Stimulated activated CD4-positive, alpha-beta T cell treated with anti-CD3 and anti-CD28 coated beads, Interleukin-2, amount 100 ng/mL, for 24 hours (primary cell): ENCODE measurements at regions not wholly inside any gene's neighbourhood (a gene's known extent, or its start where the extent isn't known, plus 50 kb on each side); places are given as distances from the start of the nearest gene placed in this dataset.

ENCODE experiments used
- DNase-seq, 2 donors: peaks; one replicate each; pipeline ENCODE4 v3.0.0-alpha.2; 2020

DNA sequence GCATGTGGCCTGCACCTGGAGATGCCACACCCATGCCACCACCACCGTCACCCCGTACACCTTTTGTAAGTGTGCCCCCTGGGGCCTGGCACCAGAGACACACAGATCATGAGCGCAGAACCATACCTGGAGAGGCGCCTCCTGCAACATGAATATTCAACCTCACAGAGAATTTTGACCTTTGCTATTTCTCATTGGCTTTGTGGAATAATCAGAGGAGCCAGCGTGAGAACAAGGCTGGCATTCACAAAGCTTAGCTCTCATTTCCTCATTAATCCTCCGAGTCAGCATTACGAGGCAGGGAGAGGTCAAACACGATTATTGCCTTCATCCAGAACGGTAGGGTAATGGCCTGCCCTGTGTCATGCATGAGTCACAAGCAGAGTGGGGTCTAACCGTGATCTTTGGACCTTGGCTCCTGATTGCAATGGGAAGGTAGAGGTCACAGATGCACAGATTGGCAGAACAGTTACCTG, 73.0 kb upstream of the POMGNT2 start:
- DNase-seq = no peak

DNA sequence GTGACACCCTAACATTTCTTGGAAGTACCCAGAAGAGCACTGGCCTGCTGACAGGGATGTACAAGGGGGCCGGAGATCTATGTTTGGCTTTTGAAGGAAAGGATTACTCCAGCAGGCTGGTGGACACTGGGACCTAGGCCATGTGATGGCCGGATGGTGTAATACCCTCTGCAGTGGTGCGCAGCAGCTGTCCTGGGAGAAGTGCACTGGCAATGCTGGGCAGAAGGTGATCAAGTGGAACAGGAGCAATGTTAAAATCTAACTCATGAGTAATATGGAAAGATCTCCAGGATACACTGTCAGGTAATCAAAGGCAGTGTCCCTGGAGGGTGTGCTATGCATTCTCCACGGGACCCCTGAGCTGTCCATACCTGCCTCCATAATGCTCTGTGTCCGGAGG, 71.2 kb upstream of the POMGNT2 start:
- no peak for DNase-seq

DNA sequence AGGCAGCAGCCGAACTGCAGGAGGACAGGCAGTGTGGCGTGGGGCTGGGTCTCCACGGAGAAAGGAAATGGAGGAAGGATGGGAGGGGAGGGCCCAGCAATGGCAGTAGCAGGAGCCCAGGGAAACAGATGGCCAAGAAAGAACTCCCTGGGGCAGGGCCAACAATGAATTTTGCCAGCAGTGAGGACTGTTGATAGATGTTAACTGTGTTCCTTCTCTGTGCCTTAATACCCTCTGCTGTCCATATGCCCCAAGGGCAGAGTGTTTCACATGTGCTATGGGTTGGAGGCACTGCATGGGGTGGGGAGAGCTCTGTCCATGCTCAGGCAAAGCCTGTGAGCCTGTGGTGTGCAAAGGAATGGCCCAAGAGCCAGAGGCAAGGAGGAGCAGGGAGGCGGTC, 70.8 kb upstream of the POMGNT2 start:
- DNase-seq = no peak

DNA sequence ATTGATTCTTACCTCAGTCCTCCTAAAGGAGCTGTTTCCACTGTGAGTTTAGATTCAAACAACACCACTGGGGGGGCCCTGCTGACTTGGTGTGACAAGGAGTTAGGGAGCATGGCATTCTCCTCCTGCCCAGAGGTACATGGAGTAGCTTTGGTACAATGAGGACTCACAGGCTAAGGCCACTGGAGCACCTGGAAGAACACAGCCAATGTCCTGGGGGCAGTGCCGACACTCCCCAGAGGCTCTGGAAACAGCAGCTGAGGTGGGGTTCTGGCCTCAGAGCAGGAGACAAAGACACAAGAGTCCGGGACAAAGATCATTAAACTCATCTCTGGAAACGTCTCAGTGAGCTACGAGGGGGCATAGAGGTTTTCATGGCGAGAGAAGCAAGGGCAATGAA, 69.7 kb upstream of the POMGNT2 start:
- DNase-seq = no peak

DNA sequence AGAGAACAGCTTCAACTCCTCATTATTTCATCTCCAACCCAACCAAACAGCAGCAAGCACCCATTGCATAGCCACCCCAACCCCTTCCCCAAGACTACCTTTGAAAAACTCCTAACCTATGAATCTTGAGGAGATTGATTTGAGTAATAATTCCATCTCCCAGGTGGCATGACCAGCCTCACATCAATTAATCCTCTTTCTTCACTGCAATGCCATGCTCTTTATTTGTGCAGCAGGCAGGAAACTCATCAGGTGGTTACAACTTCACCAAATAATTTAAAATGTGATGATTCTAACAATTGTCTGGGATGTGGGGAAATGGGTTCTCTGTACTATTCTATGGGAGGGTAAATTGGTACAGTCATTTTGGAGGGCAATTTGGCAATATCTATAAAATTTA, 68.1 kb upstream of the POMGNT2 start:
- no peak for DNase-seq

DNA sequence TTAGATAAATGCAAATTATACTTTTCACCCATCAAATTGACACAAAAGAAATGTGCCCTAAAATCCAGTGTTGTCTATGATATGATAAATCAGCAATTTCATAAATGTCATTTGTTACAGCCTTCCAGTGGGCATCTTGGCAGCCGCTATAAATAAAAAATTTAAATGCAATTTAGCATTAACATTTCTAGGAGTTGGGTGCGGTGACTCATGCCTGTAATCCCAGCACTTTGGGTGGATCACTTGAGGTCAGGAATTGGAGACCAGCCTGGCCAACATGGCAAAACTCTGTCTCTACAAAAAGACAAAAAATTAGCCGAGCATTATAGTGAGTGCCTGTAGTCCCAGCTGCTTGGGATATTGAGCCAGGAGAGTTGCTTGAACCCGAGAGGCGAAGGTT, 65.9 kb upstream of the POMGNT2 start:
- DNase-seq = no peak

DNA sequence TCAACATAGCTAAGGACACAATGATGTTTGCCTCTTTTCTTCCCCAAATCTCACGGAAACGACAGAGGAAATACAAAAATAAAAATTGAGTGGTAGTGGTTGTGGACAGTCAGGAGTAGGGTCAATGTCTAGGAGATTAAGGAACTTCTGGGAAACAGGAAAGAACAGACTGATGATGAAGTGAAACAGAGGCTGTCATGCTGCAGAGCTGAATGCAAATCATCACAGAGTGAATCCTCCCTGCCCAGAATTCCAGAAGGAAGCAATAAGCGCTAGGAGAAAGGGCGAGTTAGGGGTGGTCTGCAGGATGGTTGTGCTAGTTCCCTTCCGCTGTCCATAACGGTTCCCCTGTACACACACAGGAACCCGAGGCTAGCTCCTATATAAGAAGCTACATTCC, 64.7 kb upstream of the POMGNT2 start:
- DNase-seq = no peak

DNA sequence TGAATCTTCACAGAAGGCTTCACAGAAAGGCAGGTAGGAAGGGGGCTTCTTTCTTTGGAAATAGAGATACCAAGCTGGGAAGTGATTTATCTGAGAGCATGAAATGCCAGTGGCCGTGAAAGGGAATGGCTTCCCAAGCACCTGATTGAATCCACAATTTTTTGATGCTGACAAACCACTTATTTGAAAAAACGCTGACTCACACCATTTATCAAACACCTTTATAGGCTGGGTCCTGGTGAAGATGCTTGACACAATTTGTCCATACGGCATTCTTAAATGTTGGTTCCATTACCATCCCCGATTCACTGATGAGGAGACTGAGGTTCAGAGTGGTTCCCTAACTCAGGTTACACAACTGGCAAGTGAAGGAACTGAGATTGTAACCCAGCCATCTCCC, 64.1 kb upstream of the POMGNT2 start:
- no peak for DNase-seq

DNA sequence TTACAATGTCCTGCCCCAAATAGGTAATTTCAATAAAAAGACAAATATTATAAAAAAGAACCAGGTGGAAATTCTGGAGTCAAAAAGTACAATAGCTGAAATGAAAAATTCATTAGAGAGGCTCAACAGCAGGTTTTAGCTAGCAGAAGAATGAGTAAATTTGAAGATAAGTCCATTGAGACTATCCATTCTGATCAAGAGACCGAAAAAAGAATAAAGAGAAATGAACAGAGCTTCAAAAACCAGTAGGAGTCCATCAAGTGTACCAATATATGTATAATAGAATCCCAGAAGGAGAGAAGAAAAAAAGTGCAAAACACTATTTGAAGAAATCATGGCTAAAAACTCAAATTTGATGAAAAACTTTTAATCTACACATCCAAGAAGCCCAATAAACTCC, 60.5 kb upstream of the POMGNT2 start:
- DNase-seq = no peak

DNA sequence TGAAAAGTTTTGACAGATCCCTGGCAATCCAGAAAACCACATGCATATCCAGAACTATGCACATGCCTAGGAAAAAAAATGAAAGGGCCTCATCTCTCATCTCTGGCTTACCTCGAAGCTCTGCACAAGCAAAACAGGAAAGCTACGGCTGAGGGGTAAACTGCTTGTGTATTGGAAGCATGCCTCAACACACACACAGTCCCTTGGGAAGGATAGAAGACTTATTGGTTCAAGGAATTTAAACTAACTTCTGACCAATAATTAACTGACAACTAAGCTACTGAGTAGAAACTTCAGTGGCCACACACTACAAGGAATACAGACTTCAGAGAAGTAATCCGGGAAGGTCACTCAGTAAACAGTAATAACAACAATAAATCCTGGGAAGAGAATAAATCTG, 59.9 kb upstream of the POMGNT2 start:
- no peak for DNase-seq

DNA sequence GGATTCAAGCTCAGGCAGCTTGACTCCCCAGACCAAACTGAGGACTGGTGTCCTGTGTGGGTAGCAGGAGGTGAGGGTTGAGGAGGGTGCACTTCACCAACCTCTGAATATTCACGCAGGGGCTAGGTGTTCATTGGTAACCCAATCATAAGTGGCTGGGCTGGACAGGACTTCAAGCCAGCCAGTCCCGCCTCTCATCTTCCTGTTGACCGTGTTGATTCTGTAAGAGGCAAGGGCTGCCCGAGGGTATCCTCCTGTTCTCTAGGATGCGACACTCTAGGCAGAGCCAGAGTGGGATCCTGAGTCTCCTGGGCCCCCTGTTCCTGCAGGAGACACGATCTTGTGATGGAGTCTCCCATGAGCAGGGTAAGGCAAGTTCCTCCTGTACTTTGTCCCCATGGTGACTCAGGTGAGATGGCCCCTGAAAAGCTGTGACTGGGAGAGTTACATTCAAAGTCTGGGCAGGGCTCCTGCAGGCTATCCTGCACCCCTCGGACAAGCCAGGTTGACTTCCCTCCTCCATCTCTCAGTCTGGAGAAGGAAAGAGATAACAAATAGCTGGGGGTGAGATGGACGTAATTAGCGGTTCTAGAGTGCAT, 58.1 kb upstream of the POMGNT2 start:
- DNase-seq = no peak

DNA sequence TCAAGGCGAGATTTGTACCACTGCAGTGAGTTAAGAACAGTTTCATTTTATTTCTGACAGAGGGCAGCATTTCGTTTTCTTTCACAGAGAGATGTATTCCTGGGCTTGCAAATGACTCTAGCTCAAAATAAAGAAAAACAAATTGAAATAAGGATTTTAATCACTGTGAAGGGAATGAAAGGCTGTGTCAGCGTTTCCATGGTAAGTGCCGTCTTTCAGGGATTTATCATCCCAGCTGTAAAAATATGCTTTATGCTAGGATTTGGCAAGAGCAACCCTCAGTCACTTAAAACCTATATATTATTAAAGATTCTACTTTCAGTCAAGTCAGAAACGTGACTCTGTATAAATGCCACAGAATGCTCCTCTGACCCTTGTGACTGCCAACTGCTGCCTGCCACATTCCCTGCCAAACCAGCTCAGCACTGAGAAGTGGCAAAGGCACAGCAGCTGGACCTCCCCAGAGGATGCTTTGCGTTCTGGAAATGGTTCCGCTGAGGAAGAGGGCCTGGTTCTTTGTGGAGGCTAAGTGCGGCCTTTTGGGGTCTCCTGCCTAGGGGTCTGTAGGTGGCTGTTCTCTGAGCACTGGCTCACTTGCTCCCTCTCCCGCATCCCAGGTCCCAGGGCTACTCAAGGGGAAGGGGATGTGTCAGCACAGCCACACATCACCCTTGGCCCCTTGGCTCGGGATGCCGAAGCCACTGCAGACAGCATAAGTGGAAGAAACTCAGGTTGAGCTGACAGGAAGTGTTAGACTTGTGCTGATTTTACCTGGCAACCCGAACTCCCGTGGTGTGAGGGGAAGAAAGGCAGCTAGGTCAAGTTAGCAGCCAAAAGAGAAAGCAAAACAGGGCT, 56.6 kb upstream of the POMGNT2 start:
- DNase-seq = peak in 1 of 2 donors; percentile 16

DNA sequence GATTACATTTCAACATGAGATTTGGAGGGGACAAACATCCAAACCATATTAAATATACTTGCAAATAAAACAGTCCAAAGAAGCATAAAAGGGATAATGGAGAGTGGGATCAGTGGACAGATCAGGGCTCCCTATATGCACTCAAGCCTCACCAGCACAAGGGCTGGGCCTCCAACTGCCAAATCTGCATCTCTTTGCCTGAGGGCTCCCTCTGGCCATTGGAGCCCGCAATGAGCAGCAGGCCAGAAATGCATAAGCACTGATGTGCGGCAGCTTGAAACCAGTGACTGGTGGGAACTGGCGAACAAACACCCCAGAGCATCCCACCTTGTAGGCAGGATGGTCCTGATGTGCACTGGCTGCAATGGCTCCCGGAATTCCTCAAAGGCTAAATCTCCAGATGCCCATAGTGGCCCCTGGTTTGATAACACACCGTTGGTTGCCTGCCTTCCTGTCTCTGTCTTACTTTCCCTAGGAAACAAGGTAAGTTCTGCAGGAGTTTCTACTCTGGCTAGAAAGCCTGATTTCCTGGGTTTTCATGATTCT, 55.9 kb upstream of the POMGNT2 start:
- DNase-seq = no peak

DNA sequence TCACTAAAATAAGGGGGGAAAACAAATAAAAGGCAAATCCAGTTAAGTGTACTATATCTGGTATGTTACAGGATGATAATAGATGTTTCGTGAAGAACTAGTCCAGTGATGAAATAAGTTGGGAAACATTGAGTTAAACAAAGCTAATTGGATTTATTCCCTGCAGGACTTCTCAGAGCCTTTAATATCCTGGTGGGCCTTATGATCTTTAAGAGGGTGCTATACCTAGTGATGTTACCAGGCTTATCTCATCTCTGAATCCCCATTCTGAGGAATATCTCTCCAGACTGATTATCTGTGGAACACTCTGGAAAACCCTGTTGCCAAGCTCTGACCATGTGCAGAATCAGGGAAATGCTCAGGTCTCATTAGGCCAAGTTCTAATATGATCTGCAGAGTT, 54.8 kb upstream of the POMGNT2 start:
- DNase-seq = no peak

DNA sequence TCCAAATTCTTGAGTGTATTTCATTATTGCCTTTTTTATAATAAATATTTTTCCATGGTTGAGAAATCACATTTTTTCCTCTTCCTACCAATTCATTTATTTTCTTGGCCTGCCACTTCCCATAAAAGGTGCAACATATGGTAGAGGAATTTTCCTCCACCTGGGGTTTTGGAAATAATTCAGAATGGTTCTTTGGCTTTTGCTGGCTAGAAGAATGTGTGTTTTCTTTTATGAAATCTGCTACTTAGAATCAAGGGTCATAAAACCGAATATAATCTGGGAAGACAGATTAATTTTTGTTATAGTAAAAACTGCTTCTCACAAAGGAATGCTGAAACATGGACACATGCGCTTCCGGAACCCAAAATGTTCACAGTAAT, 54.0 kb upstream of the POMGNT2 start:
- DNase-seq = no peak

DNA sequence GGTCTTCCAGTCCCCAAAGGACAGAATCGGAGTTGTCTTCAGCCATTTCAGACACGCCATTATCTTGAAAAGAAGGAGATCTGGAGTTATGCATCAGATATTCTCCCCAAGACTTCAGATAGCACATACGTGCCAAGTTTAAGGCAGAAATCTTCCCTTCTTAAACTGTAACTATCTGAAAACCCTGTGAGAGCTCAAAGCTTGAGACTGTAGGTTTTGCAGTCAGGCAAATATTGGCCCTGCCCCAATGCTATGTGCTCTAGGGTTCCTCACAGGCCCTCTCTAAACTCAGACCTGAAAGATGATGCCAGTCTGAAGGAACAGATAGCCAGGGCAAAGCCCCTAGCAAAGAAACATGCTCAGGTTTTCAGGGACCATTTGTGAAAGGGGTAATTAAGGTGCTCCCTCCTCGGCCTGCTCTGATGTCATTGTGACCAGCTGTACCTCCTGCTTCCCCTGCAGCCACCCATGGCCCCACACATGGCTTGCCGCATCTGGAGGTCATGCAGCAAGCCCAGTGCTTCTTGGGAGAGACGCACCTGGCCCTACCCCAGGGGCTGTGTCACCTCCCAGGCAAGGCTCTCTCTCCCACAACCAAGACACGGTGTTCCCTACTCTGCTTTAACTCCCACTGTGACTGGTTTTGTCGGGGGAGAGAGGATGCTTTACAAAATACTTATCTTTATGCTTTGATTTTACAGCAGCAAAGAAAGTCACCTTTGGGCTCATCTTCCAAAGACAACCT, 53.4 kb upstream of the POMGNT2 start:
- no peak for DNase-seq

DNA sequence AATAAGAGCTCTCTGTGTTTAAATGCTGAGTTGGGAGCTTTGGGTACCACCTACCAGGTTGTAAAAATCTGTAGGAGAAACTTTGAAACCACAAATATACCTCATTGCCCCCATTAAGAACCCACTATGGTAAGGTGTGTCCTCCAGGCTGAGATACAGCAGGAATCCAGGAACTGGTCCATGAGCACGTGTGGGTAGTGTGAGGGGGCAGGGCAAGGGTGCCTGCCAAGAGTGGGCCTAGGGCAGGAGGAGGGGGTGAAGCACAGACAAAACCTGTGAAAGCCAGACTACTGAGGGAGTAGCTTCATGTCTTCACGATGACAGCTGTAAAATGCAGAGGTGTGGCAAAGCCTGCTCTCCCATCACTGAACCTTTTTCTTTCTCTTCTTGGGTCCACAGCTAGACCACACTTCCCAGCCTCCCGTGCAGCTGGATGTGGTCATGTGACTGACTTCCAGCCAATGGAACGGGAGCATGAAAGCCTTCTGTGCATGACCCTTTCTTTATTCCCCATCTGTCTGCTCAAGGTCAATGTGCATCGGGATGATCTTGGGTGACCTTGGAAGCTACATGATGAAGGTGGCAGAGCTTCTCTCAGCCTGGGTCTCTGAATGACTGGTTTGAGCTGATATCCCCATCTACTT, 51.1 kb upstream of the POMGNT2 start:
- DNase-seq = no peak

DNA sequence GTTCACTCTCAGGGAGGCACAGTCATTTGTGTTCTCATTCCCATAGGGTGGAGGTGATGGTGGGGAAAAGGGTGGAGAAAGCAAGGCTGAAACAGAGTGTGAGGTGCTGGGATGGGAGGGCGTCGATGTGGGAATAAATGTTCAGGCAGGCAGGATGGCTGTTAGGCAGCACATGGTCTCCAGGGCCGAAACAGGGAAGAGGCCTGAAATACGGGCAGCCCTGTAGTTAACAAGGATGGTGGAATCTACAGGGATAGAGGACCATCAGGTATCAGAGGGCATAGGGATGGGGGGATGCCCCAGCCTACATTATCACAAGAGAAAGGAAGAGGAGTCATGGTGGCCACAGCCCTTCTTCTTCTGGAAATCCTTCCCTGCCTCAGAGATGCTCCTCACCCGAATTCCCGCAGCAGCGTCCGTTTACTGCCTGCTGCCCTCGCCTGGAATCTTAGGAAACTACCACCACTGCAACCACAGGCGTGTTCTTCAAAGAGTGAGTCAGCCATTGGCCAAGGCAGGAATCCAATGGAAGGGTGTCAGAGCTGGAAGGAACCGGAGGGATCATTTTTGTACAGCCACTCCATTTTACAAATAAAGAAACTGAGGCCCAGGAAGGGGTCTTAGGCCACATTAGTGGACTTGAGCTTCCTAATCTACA, 49.7 kb upstream of the POMGNT2 start:
- no peak for DNase-seq
